Activated CD4-positive, alpha-beta T cell treated with anti-CD3 and anti-CD28 coated beads, Interleukin-2, amount 50 U/mL, for 4 hours (primary cell): ENCODE measurements at regions not wholly inside any gene's neighbourhood (a gene's known extent, or its start where the extent isn't known, plus 50 kb on each side); places are given as distances from the start of the nearest gene placed in this dataset.

Experiments
- DNase-seq, 2 experiments: peaks; one replicate each; pipeline ENCODE4 v3.0.0-alpha.2; 2020

GRCh38 chr4:26074712-26075430 is 160.9 kb downstream of the SMIM20 start:
- DNase-seq: peak; percentile 46 to 57

DNA sequence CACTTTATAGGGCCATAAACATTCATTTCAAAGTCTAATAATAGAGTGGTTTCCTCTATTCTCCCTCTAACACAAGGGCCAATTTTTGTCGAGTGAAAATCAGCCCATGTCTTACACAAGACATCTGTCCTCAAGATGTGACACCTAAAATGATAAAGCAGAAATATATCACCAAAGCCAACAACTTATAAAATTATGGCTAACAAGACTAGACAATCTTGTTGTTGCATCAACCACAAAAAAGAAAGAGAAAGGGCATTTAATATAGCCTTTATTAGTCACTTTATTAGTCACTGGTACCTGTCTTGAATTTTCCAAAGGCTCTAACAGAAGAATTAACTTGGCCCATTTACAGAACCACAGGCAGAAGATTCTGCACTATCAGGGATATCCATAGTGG is 161.6 kb downstream of the SMIM20 start:
- DNase-seq: no peak

- DNase-seq: peak in 1 of 2 experiments; percentile 24
These were observed 162.1 kb downstream of the SMIM20 start for GRCh38 chr4:26076000-26076587.

GRCh38 chr4:26076896-26077295 is 162.9 kb downstream of the SMIM20 start:
- DNase-seq: no peak

- no peak for DNase-seq
These were observed 163.7 kb downstream of the SMIM20 start for GRCh38 chr4:26077756-26078155.

DNA sequence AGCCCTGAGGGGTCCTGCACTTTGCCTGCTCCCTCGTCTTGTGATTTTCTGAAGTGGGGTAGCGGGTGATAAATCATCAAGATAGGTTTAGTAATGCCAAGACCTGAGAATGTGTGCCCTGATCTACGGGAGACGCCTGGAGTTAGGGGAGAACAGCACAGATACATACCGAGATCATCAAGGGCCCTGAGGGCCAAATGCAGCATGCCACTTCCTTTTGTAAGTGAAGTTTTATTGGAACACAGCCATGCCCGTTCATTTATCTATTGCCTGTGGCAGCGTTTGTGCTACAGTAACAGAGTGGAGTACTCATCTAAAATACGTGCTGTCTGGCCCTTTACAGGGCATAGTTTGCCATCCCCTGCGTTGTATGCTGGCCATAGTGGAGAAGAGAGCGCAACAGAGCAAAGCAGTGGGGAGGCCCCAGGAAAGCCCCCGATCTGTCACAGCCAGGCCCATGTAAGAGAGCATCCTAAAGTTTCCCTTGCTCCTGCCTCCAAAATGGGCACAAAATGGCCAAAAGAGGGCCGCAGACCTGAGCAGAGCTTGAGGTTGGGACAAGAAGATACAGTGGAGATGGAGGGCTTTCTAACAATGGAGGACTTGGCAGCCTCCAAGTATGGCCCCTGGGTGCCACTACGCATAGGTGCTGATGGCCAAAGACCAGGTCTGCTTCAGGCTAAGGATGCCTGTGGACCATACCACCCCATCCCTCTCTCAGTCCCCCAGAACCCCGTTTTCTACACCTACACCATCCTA is 167.0 kb downstream of the SMIM20 start:
- no peak for DNase-seq

DNA sequence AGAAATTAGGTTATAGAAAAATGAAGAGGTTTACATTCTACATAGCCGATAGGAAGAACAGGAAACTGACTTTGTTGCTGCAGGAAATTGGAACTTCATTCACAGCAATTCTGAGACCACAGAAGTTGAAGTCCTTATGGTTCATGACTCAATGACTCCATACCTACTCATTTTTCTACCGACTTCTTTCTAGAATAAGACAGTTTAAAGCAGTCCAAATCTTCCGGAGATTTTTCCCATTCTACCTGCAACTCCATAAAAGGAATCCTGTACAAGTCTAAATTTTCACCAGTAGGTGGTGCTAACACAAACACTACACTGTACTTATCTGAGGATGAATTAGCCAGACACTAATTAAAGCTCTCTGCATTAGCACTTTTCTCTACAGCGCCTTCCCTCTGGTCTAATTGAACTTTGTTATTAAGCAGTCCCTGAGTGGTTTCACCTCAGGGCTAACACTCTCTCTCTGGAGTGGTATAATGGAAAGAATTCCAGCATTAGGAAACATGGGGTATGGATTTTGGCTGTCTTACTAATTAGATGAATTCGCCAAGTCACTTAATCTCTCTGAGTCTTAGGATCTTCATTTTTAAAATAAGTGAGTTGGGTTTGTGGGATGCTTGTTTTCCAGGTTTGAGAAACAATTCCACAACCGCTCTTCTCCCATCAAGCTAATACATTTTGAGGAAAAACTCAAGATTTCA is 167.9 kb downstream of the SMIM20 start:
- no peak for DNase-seq

GRCh38 chr4:26082565-26082964 is 168.5 kb downstream of the SMIM20 start:
- no peak for DNase-seq

- no peak for DNase-seq
These were observed 170.0 kb downstream of the SMIM20 start for GRCh38 chr4:26083987-26084386.

DNA sequence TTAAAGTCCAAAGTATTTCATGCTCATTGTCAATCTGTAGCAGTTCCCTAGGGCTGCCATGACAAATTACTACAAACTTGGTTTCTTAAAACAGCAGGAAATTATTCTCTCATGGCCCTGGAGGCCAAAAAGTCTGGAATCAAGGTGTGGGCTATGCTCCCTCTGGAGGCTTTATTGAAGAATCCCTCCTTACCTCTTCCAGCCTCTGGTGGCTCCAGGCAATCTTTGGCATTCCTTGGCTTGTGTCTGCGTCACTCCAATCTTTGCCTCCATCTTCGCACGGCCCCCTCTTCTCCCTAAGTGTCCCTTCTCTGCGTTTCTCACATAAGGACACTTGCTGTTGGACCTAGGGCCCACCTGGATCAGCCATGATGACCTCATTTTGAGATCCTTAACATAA is 170.4 kb downstream of the SMIM20 start:
- DNase-seq: no peak

GRCh38 chr4:26085551-26085950 is 171.5 kb downstream of the SMIM20 start:
- no peak for DNase-seq

DNA sequence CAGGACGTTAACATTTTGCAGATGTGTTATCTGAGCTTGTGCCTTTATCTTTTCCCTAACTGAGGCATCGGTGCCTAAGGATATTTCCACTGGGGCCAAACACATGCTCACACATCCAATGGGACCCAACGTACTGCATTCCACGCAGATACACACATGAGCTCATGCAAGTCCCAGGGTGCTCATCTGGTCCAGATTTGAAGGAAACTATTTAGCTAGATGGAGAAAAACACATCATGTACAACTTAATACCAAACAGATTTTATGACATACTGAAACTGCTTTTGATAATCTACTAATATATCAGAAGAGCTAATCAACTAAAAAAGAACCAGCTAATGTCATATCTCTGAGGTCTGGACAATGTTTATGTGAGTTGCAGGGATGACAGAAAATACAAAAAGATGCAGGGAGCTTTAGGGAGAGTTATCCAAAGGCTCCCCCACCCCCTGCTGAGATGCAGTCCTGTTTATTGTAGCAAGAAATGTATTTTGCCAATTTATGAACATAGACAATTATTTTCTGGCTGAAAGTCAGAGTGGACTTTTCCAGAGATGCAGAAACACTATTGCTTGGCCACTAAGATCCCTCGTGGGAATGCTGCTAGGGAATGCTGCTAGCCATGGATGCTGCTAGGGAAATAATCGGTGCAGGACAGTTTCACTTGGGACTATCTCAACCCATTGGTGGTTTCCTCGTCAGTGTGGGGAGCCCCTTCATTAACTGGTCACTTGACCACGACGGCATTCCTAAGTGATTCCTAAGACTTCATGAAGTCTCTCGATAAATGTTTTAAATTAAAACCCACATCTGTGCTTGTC is 172.8 kb downstream of the SMIM20 start:
- DNase-seq: no peak

GRCh38 chr4:26088433-26088928 is 174.5 kb downstream of the SMIM20 start:
- DNase-seq: peak in 1 of 2 experiments; percentile 5

- no peak for DNase-seq
These were observed 179.5 kb downstream of the SMIM20 start for GRCh38 chr4:26093551-26093950.

DNA sequence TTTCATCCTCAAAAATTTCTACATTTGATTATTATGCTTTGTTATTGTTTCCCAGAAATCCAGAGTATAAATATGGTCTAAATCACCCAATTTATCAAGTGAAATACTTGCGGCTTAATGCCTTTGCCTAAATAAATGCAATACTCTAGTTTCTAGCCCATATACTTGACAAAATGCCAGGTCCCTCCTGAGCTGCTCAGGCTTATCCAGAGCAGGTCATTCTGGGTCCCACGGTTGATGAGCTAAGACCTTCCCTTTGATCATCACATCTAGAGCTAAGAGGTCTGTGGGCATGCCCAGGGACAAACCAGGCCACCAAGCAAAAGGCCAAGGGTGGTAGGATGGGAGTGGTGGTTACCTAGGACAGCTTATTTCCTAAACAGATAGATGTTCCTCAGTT is 180.1 kb downstream of the SMIM20 start:
- DNase-seq: no peak

GRCh38 chr4:26094911-26095310 is 180.9 kb downstream of the SMIM20 start:
- DNase-seq: no peak

GRCh38 chr4:26099967-26100366 is 185.9 kb downstream of the SMIM20 start:
- DNase-seq: no peak

DNA sequence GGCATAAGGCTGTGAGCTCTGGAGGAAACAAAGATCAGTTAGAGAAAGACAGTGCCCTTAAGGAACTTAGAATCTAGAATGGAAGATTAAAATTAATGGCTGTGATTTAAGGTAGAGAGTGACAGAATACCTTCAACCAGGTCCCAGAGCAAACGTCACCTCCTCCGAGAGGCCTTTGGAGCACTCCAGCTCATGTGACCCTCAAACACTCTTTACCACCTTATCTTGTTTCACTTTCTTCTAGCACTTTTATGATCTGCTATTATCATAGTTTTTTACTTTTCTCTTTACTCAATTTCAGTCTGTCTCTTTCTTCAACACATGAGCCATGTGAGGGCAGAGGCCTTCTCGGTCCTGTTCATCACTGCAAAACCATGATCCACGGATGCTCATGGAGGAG is 187.0 kb downstream of the SMIM20 start:
- DNase-seq: no peak

DNA sequence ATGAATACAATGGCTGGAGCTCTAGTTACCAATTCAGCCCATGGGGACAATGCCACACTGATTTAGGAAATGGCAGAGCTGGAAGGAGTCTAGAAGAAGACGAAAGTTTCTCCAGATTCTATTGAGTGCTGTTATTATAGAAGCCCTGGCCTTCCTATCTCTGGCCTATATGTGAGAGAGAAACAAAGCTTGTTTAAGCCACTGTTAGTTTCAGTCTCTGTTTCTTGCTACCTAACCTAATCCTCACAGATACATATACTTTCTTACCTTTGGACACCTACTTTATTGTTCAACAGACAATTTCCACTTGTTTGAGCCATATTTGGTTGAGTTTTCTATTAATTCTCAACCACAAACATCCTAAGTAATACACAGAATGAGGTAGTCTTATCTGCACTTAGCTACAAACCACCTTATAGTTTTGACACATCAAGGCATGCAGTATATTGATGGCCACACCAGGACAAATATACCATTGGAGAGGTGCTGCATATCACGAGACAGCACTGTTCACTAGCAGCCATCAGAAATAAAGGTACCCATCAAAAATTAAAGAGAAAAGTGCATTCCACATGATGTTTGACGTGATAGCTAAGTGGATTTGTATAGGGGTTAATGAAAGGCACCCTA is 190.2 kb downstream of the SMIM20 start:
- DNase-seq: no peak

DNA sequence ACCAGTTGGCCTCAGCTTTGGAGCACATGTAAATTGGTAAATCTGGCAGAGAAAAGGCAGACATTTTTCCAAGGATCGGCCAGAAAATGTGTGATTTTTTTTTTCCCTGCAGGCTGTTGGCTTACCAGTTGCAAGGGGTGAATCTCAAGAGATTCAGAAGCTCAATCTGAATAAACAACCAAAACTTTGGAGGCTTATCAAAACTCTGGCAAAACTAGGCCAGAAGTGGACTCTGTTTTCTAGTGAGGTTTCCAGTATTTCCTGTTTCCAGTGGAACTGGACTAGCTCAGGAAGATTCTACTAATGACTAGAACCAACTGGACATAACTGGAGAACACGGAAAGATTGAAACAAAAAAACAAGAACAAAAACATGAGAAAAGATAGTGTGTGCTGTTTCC is 191.3 kb downstream of the SMIM20 start:
- DNase-seq: no peak

GRCh38 chr4:26105815-26106699 is 192.0 kb downstream of the SMIM20 start:
- DNase-seq: no peak
